Suprapubic skin (tissue), 3 donors: ENCODE measurements at regions not wholly inside any gene's neighbourhood (a gene's known extent, or its start where the extent isn't known, plus 50 kb on each side); places are given as distances from the start of the nearest gene placed in this dataset.

Experiments
- CTCF ChIP-seq, 2 donors: fragments of 200-600 bp in 1 of 2; fragments of 450-650 bp in 1 of 2; sonication (generic) in 1 of 2; IDR thresholded peaks; one replicate each; pipeline ENCODE4 v1.5.1; 2016 to 2019; ENCODE audit warnings: antibody characterized with exemption in 2 of 2, mild to moderate bottlenecking in 1 of 2, moderate library complexity in 1 of 2
- EP300 ChIP-seq: sonication (generic); formaldehyde crosslinking; IDR thresholded peaks from one replicate; pipeline ENCODE4 v1.6.1; 2017; ENCODE audit warnings: antibody characterized with exemption

GRCh38 chr5:155903791-155904190, 423.2 kb upstream of the SGCD start:
- no peak for TF ChIP-seq EP300
- no peak for TF ChIP-seq CTCF (IDR thresholded peaks at IDR 0.05)
